Lung (tissue), 11 donors: ENCODE measurements at regions not wholly inside any gene's neighbourhood (a gene's known extent, or its start where the extent isn't known, plus 50 kb on each side); places are given as distances from the start of the nearest gene placed in this dataset.

ENCODE experiments used
- ATAC-seq: fragments of 200-7000 bp; cut with Tn5 transposase; one replicate; pipeline ENCODE4 v1.9.1; 2020; ENCODE audit warnings: moderate number of reproducible peaks; ENCODE audit not compliant: insufficient read depth, low FRiP score
- DNase-seq, 3 donors: peaks; one replicate each; pipeline ENCODE4 v3.0.0-alpha.2; 2013 to 2017
- H3K27ac ChIP-seq, 2 donors: one replicate each; pipeline ENCODE4 v1.5.1; 2013; ENCODE audit warnings: mild to moderate bottlenecking in 2 of 2, moderate library complexity in 2 of 2, control low read depth in 1 of 2, inconsistent platforms in 1 of 2, low read depth in 1 of 2, low read length in 1 of 2
- H3K27me3 ChIP-seq, 3 donors: one replicate each; pipeline ENCODE4 v1.5.1; 2013; ENCODE audit warnings: low read length in 2 of 3; ENCODE audit not compliant: control insufficient read depth in 3 of 3, insufficient read depth in 3 of 3
- H3K36me3 ChIP-seq, 4 donors: one replicate each; pipeline ENCODE4 v1.5.1; 2013; ENCODE audit warnings: low read length in 4 of 4, mild to moderate bottlenecking in 1 of 4, moderate library complexity in 1 of 4; ENCODE audit not compliant: control insufficient read depth in 4 of 4, insufficient read depth in 4 of 4
- H3K4me1 ChIP-seq, 5 donors: one replicate each; pipeline ENCODE4 v1.5.1; 2013; ENCODE audit warnings: low read length in 5 of 5, mild to moderate bottlenecking in 2 of 5, moderate library complexity in 1 of 5; ENCODE audit not compliant: control insufficient read depth in 5 of 5, insufficient read depth in 5 of 5
- H3K4me3 ChIP-seq: one replicate; pipeline ENCODE4 v1.5.1; 2013; ENCODE audit warnings: mild to moderate bottlenecking, control low read depth, moderate library complexity
- H3K9ac ChIP-seq, 2 donors: one replicate each; pipeline ENCODE4 v1.5.1; 2013; ENCODE audit warnings: low read length in 2 of 2, control low read depth in 1 of 2; ENCODE audit not compliant: insufficient read depth in 1 of 2
- H3K9me3 ChIP-seq, 4 donors: one replicate each; pipeline ENCODE4 v1.5.1; 2013; ENCODE audit warnings: low read length in 3 of 4, mild to moderate bottlenecking in 1 of 4, moderate library complexity in 1 of 4; ENCODE audit not compliant: control insufficient read depth in 4 of 4, insufficient read depth in 3 of 4
- CTCF ChIP-seq: IDR thresholded peaks from 2 replicates; pipeline ENCODE4 v1.5.1; 2012; ENCODE audit warnings: mild to moderate bottlenecking; ENCODE audit errors: control extremely low read depth, extremely low read depth
- WGBS, 2 donors: extraction: QIAGEN DNeasy Blood & Tissue Kit; methylation state at CpG; one replicate each; pipeline ENCODE4 v1.1.7; 2013; 5-methylcytosine and 5-hydroxymethylcytosine counted together
- donor health status: control.
- donor health status: control.
- donor health status: Bipolar disorder and iron deficiency.
- donor health status: healthy.
- donor health status: DM: yes; HTN: yes; CAD: no.

GRCh38 chr4:173910891-173911290 is 372.6 kb downstream of the FBXO8 start:
- 45 to 62% methylated on average over 4 of the region's 4 CpGs for WGBS, 2 donors
- DNase-seq (no peak), ATAC-seq (no peak)
- Histone ChIP-seq H3K36me3 (no peaks in the 10 kb centered on the region), H3K4me3 (no peak overlapping the region), H3K9me3 (no peaks in the 10 kb centered on the region), H3K4me1 (no peaks in the 10 kb centered on the region), H3K9ac (no peak overlapping the region), H3K27ac (no peak overlapping the region), H3K27me3 (peaks cover 0 to 2% (median 0%) of the 10 kb centered on the region in 3 donors)
- TF ChIP-seq CTCF = no peak

- H3K4me1 ChIP-seq = no peaks in the 10 kb centered on the region
- H3K36me3 ChIP-seq = no peaks in the 10 kb centered on the region
- no peak overlapping the region for H3K27ac ChIP-seq
- DNase-seq (no peak), ATAC-seq (no peak)
- WGBS, 2 donors = 61 to 65% methylated on average over 3 of the region's 3 CpGs
- peaks cover 0 to 2% (median 0%) of the 10 kb centered on the region in 3 donors for H3K27me3 ChIP-seq
- TF ChIP-seq CTCF = no peak
- no peaks in the 10 kb centered on the region for H3K9me3 ChIP-seq
- H3K4me3 ChIP-seq = no peak overlapping the region
- no peak overlapping the region for H3K9ac ChIP-seq
Observed at GRCh38 chr4:173909294-173909693, 374.2 kb downstream of the FBXO8 start.

- H3K27ac ChIP-seq = no peak overlapping the region
- H3K27me3 ChIP-seq = no peaks in the 10 kb centered on the region
- no peak overlapping the region for H3K9ac ChIP-seq
- no peak for ATAC-seq
- peaks cover 0 to 3% (median 0%) of the 10 kb centered on the region in 5 donors for H3K4me1 ChIP-seq
- no peak for TF ChIP-seq CTCF
- no peaks in the 10 kb centered on the region for H3K9me3 ChIP-seq
- no peak for DNase-seq
- no peaks in the 10 kb centered on the region for H3K36me3 ChIP-seq
- WGBS, 2 donors = 89 to 94% methylated on average over 2 of the region's 2 CpGs
- H3K4me3 ChIP-seq = no peak overlapping the region
Observed at GRCh38 chr4:173899813-173900212, 369.8 kb upstream of the HAND2 start.

GRCh38 chr4:173891072-173891471 is 361.0 kb upstream of the HAND2 start:
- no peak for DNase-seq
- no peak for TF ChIP-seq CTCF
- H3K27me3 ChIP-seq = no peaks in the 10 kb centered on the region
- H3K9me3 ChIP-seq = peaks cover 0 to 7% (median 0%) of the 10 kb centered on the region in 4 donors
- H3K4me3 ChIP-seq = no peak overlapping the region
- H3K27ac ChIP-seq = no peak overlapping the region
- no peaks in the 10 kb centered on the region for H3K36me3 ChIP-seq
- H3K4me1 ChIP-seq = no peaks in the 10 kb centered on the region
- no peak overlapping the region for H3K9ac ChIP-seq
- WGBS, 2 donors = 80 to 87% methylated on average over 3 of the region's 3 CpGs
- no peak for ATAC-seq
